HG03175 (cell line): ENCODE measurements at regions not wholly inside any gene's neighbourhood (a gene's known extent, or its start where the extent isn't known, plus 50 kb on each side); places are given as distances from the start of the nearest gene placed in this dataset.

Experiments
- ATAC-seq: cut with Tn5 transposase; IDR thresholded peaks from one replicate; pipeline ENCODE4 v1.9.1; 2021; ENCODE audit warnings: mild to moderate bottlenecking, moderate library complexity; ENCODE audit not compliant: unreplicated experiment

- ATAC-seq = no peak
Observed at GRCh38 chr18:34077599-34077998, 147.1 kb downstream of the NOL4 start.

DNA sequence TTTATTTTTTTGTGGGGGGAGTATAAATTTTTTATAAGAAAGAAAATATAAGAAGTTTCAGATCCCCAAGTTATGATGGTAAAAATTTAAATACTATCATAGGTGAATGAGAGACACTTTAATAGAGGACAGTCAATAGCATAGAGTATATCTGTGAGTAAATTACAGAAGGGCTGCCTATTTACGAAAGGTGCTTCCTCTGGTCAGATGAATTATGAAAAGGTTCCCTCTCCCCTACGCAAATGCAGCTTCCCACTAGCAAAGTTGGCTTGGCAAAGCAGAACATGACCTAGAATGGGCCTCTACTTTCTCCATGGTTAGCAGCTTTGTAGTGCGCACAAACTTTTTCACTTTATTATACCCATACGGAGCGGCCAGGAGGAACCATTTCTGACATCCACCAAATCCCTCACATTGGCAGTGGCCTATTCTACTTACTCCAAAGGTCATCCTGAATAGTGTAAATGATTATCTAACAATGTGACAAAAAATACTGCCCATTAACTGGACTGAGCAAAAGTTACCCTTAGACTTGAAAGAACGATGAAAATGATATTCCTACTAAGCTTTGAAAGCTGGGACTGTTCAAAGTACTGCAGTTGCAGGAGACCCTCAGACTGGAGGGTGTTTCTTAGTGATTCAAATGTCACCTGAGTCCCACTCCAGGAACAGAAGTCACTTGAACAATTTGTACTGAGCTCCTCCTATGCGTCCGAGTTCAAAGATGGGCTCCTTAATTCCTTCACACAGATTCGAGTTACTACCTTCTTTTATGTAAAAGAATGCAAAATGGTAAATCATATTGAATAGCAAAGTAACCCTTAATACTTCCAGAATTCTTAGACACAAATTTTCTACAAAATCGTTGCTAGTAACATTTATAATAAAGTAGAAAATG is 148.5 kb downstream of the NOL4 start:
- no peak for ATAC-seq

- ATAC-seq = no peak
Observed at GRCh38 chr18:34061226-34061625, 163.5 kb downstream of the NOL4 start.

- ATAC-seq = no peak
Observed at GRCh38 chr18:34055227-34055626, 169.5 kb downstream of the NOL4 start.

DNA sequence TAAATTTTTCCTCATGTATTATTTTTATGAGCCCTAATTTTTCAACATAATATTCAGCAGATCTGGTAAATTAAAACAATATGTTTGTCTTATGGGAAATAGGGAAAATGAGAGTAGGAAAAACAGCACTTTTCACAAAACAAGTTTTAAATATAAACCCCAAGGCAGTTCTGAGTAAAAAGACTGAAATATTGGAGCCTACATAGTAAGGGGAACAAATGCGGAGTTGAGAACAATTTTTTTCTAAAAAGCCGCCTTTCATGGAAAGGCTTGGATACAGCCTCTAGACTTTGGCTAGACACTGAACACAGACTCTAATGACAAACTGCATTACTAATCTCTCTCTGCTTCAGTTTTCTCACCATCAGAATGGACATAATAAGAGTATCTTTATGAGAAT is 174.1 kb downstream of the NOL4 start:
- no peak for ATAC-seq

DNA sequence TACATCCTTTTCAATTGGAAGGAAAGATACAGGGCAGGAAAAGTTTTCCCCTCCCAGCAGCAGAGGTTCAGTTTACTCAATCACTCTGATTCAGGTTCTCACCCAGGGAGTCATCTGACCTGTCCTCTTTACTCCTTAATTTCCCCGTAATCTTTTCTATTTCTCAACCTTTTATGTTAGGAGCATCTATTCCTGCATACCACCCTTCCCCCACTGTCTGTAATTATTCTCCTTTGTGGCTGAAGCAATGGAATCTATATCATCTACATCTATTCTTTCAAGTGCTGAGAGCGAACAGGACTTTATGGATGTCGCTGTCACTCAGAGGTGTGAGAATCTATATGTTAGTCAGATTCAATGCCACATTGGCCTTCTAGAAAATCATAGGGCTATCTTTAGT is 175.2 kb downstream of the NOL4 start:
- no peak for ATAC-seq

DNA sequence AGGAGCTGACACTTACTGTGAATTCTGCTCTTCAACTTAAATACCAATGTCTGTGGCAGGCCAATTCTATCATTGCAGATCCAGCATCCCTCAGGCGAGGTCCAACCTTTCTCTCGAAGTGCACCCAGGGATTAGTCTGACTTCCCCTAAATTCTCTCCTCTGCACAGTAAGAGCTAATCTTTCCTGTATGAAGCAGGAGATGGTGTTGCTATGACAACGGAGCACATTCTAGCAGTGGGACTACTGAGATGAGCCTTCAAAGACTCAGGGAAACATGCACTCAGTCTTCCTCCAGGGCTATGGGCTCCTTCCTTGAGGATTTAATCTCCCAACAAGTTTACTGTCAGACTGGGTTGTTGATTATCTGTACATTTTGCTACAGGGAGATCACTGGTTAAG is 176.3 kb downstream of the NOL4 start:
- no peak for ATAC-seq

GRCh38 chr18:34042423-34043146 is 182.1 kb downstream of the NOL4 start:
- no peak for ATAC-seq

GRCh38 chr18:34039611-34040010 is 185.1 kb downstream of the NOL4 start:
- ATAC-seq = no peak

- no peak for ATAC-seq
Observed at GRCh38 chr18:34039201-34039600, 185.5 kb downstream of the NOL4 start.

DNA sequence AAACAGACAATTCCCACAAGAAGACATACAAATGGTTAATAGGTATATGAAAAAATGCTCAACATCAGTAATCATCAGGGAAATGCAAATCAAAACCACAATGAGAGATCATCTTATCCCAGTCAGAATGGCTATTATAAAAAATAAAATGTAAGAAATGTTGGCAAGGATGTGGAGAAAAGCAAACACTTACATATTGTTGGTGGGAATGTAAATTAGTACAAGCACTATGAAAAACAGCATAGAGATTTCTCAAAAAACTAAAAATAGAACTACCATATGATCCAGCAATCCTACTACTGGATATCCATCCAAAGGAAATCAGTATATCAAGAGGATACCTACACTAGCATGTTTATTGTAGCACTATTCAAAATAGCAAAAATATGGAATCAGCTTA is 186.6 kb downstream of the NOL4 start:
- ATAC-seq = no peak

DNA sequence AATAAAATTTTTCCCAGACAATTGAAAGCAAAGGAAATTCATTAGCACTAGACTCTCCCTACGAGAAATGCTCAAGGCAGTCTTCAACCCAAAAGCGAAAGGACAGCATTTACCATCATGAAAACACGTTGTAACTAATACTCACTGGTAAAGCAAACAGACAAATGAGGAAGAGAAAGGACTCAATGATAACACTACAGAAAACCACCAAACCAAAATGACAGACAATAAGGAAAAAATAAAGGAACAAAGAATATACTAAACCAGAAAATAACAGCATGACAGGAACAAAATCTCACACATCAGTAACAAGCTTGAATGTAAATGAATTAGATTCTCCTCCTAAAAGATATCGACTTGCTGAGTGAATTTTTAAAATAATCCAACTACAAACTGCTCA is 190.7 kb downstream of the NOL4 start:
- no peak for ATAC-seq

DNA sequence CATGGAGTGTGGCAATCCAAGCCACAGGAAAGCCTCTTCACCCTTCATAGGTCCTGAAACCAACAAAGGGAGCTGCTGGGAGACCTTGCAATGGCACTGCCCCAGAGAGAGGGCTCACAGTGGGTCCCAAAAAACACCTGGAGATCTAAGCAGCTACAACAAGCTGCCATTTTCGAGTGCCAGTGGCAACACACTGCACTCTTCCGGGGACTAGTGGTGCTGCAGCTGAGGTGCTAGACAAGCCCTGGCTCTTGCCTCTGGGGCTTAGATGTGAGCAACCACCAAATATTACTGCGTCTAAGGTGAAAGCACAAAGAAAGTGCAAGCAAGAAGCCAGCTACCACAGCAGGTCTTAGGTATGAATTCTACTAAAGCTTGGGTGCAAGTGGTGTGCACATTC is 192.9 kb downstream of the NOL4 start:
- ATAC-seq = no peak

DNA sequence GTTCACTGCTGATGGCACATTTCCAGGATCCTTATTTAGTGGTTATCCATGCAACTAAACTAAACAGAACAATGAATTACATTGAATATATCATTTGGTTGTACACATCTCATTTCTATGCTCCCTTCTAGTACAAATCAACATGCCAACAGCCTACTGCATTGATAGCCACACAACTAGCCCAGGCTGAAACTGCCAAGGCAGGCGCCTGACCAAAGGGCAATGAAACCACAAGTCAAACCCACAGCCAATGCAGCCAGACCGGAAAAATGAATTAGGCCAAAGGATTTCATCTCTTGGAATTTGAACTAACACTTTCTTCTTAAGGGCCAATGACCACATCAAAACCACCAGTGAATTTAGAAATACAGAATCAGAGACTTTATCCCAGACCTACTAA is 196.4 kb downstream of the NOL4 start:
- no peak for ATAC-seq

- no peak for ATAC-seq
Observed at GRCh38 chr18:34025191-34025801, 199.4 kb downstream of the NOL4 start.

- ATAC-seq = no peak
Observed at GRCh38 chr18:34023471-34023870, 201.2 kb downstream of the NOL4 start.

- ATAC-seq = no peak
Observed at GRCh38 chr18:34018336-34018735, 206.4 kb downstream of the NOL4 start.

DNA sequence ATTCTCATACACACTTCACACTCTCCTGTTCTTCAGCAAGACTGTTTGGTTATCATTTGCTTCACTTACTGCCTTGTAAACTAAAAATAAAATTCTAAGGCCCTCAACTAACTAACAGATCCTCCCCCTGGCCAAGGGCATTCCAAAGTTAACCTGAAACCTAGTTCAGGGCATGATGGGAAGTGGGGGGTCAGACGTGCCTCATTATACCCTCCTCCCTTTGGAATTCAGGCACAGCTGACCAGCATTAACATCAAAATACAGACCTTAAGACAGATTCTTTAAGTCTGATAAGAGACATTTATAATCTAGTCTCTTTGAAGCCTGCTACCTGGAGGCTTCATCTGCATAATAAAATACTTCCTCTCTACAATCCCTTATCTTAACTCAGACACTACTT is 221.0 kb downstream of the NOL4 start:
- ATAC-seq = no peak

DNA sequence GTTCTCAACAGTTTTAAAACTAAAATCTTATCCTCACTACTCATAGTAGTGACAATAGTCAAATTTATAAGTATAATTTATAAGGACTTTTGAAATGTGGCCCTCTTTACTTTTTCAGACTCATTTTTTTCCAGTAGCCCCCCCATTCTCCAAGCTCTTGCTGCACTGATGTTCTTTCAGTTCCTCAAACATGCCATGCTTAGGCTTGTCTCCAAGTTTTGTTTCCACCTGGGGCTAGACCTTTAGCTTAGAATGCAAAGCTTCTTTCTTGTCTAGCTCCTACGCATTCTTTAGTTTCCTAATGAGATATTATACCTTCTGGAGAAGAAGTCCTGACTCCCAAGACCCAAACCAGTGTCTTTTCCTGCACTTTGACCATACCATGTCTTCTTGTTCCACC is 222.6 kb downstream of the NOL4 start:
- no peak for ATAC-seq

- ATAC-seq = no peak
Observed at GRCh38 chr18:34001376-34001775, 223.3 kb downstream of the NOL4 start.

DNA sequence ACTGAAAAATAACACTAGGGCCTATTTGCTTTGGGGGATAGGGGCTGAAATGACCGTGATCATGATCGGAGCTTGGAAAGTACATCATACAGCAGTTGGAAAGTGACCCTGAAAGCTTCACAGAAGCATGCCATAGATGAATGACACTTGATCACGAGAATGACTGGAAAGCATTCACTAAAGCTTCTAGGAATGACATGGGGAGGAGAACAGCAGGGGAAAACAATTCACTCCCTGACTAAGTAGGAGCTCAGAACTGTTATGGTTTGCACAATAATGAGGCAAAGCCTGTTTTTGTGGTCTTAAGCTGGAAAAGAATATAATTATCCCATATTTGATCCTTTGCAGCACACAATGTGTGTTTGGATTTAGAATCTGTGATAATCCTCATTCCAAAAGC is 237.5 kb downstream of the NOL4 start:
- ATAC-seq = no peak

- no peak for ATAC-seq
Observed at GRCh38 chr18:33983126-33983525, 241.6 kb downstream of the NOL4 start.
